WTC11 (cell line): ENCODE measurements at regions not wholly inside any gene's neighbourhood (a gene's known extent, or its start where the extent isn't known, plus 50 kb on each side); places are given as distances from the start of the nearest gene placed in this dataset.
"Not testable (repeated sequence)": the region's sequence is repeated elsewhere in the genome, so short reads cannot be mapped to it uniquely, and the experiment has no call there.

ENCODE experiments used
- ATF3 ChIP-seq: sonication (generic); formaldehyde crosslinking; conservative IDR thresholded peaks from 2 replicates; pipeline ENCODE4 v1.8.1; 2022; ENCODE audit warnings: mild to moderate bottlenecking, missing genetic modification reagents
- ATF6 ChIP-seq: sonication (generic); formaldehyde crosslinking; IDR thresholded peaks from 2 replicates; pipeline ENCODE4 v1.8.1; 2023; ENCODE audit warnings: mild to moderate bottlenecking, missing genetic modification reagents
- CREB1 ChIP-seq: sonication (generic); formaldehyde crosslinking; IDR thresholded peaks from 2 replicates; pipeline ENCODE4 v1.8.0; 2023; ENCODE audit warnings: mild to moderate bottlenecking, missing genetic modification reagents
- CTCF ChIP-seq: fragments of 200-600 bp; IDR thresholded peaks from 2 replicates; pipeline ENCODE4 v1.8.0; 2022; ENCODE audit warnings: antibody characterized with exemption
- E2F1 ChIP-seq: sonication (generic); formaldehyde crosslinking; IDR thresholded peaks from 2 replicates; pipeline ENCODE4 v1.8.0; 2022; ENCODE audit warnings: mild to moderate bottlenecking, missing genetic modification reagents
- ESRRA ChIP-seq: sonication (generic); formaldehyde crosslinking; IDR thresholded peaks from 2 replicates; pipeline ENCODE4 v1.8.1; 2022; ENCODE audit warnings: mild to moderate bottlenecking, missing genetic modification reagents, borderline replicate concordance
- ETV6 ChIP-seq: sonication (generic); formaldehyde crosslinking; IDR thresholded peaks from 2 replicates; pipeline ENCODE4 v1.8.1; 2022; ENCODE audit warnings: mild to moderate bottlenecking, missing genetic modification reagents
- FOXJ3 ChIP-seq: sonication (generic); formaldehyde crosslinking; IDR thresholded peaks from 2 replicates; pipeline ENCODE4 v1.9.0; 2021; ENCODE audit warnings: missing genetic modification reagents, mild to moderate bottlenecking, borderline replicate concordance
- FOXP4 ChIP-seq: sonication (generic); formaldehyde crosslinking; IDR thresholded peaks from 2 replicates; pipeline ENCODE4 v1.8.0; 2022; ENCODE audit warnings: mild to moderate bottlenecking, missing genetic modification reagents
- PRRX2 ChIP-seq: fragments of 250-450 bp; sonication (Bioruptor Pico); IDR thresholded peaks from 2 replicates; pipeline ENCODE4 v1.8.0; 2021; ENCODE audit warnings: mild to moderate bottlenecking
- TF ChIP-seq, protein P1 (sequence below): sonication (generic); formaldehyde crosslinking; IDR thresholded peaks from 2 replicates; pipeline ENCODE4 v1.8.0; 2022; ENCODE audit warnings: mild to moderate bottlenecking, missing genetic modification reagents

- not testable (repeated sequence) for TF ChIP-seq CTCF; CREB1; E2F1; ESRRA (CRISPR knock-in tag); PRRX2 (CRISPR knock-in tag); ATF6 (CRISPR knock-in tag); ATF3 (CRISPR knock-in tag); FOXP4; ETV6 (CRISPR knock-in tag); FOXJ3
- TF ChIP-seq, protein P1, sequence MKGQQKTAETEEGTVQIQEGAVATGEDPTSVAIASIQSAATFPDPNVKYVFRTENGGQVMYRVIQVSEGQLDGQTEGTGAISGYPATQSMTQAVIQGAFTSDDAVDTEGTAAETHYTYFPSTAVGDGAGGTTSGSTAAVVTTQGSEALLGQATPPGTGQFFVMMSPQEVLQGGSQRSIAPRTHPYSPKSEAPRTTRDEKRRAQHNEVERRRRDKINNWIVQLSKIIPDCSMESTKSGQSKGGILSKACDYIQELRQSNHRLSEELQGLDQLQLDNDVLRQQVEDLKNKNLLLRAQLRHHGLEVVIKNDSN (CRISPR knock-in tag) = not testable (repeated sequence)
Measured at GRCh38 chr13:18677403-18677802, 504.2 kb downstream of the TUBA3C start.
